Adrenal gland (tissue), 5 donors: ENCODE measurements at regions not wholly inside any gene's neighbourhood (a gene's known extent, or its start where the extent isn't known, plus 50 kb on each side); places are given as distances from the start of the nearest gene placed in this dataset.

Source experiments
- POLR2A ChIP-seq, 2 donors: fragments of 450-650 bp; IDR thresholded peaks; one replicate each; pipeline ENCODE4 v1.6.1; 2017; ENCODE audit warnings: antibody characterized with exemption in 2 of 2, mild to moderate bottlenecking in 2 of 2, moderate library complexity in 1 of 2
- TF ChIP-seq, protein P1 (sequence below), 6 experiments: fragments of 450-650 bp in 4 of 6; fragments of 200-600 bp in 2 of 6; sonication (generic) in 1 of 6; IDR thresholded peaks; 1 replicate in 5 of 6; 2 replicates in 1 of 6; pipeline versions ENCODE4 v1.5.1 to v1.8.0; 2016 to 2021; ENCODE audit warnings: antibody characterized with exemption in 6 of 6, mild to moderate bottlenecking in 2 of 6, moderate library complexity in 1 of 6
- donor health status: DM: no; HTN: no; CAD: no.

GRCh38 chr1:185581961-185582725 is 152.0 kb upstream of the HMCN1 start:
- TF ChIP-seq, protein P1, sequence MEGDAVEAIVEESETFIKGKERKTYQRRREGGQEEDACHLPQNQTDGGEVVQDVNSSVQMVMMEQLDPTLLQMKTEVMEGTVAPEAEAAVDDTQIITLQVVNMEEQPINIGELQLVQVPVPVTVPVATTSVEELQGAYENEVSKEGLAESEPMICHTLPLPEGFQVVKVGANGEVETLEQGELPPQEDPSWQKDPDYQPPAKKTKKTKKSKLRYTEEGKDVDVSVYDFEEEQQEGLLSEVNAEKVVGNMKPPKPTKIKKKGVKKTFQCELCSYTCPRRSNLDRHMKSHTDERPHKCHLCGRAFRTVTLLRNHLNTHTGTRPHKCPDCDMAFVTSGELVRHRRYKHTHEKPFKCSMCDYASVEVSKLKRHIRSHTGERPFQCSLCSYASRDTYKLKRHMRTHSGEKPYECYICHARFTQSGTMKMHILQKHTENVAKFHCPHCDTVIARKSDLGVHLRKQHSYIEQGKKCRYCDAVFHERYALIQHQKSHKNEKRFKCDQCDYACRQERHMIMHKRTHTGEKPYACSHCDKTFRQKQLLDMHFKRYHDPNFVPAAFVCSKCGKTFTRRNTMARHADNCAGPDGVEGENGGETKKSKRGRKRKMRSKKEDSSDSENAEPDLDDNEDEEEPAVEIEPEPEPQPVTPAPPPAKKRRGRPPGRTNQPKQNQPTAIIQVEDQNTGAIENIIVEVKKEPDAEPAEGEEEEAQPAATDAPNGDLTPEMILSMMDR (IDR thresholded peaks at IDR 0.05), result no peak
- TF ChIP-seq POLR2A (IDR thresholded peaks at IDR 0.05), result no peak
